HEK293 (cell line): ENCODE measurements at regions not wholly inside any gene's neighbourhood (a gene's known extent, or its start where the extent isn't known, plus 50 kb on each side); places are given as distances from the start of the nearest gene placed in this dataset.

Experiments
- SETDB1 ChIP-seq: IDR thresholded peaks from one replicate; pipeline ENCODE4 v1.6.1; 2017; ENCODE audit warnings: mild to moderate bottlenecking, low read length, moderate library complexity, mixed read lengths; ENCODE audit not compliant: insufficient read length
- ZBTB1 ChIP-seq: fragments of 450-650 bp; formaldehyde crosslinking; IDR thresholded peaks from 2 replicates; pipeline ENCODE4 v1.5.1; 2016; ENCODE audit warnings: missing biosample characterization, missing genetic modification characterization
- ZBTB8A ChIP-seq: fragments of 450-650 bp; formaldehyde crosslinking; IDR thresholded peaks from 2 replicates; pipeline ENCODE4 v1.5.1; 2016; ENCODE audit warnings: missing biosample characterization, missing genetic modification characterization
- ZNF350 ChIP-seq: fragments of 450-650 bp; formaldehyde crosslinking; IDR thresholded peaks from 2 replicates; pipeline ENCODE4 v1.5.0; 2017; ENCODE audit warnings: missing biosample characterization, mild to moderate bottlenecking, missing genetic modification characterization
- ZNF677 ChIP-seq: fragments of 450-650 bp; IDR thresholded peaks from 2 replicates; pipeline ENCODE4 v1.5.0; 2018; ENCODE audit warnings: missing biosample characterization, mild to moderate bottlenecking, missing genetic modification characterization, moderate library complexity
- ZNF830 ChIP-seq: fragments of 450-650 bp; IDR thresholded peaks from 2 replicates; pipeline ENCODE4 v1.5.0; 2018; ENCODE audit warnings: missing biosample characterization, missing genetic modification characterization, low read depth, mild to moderate bottlenecking, moderate library complexity
- TF ChIP-seq, protein P1 (sequence below): fragments of 450-650 bp; formaldehyde crosslinking; IDR thresholded peaks from 2 replicates; pipeline ENCODE4 v1.5.1; 2016; ENCODE audit warnings: missing biosample characterization, missing genetic modification characterization
- TF ChIP-seq, protein P2 (sequence below): fragments of 450-650 bp; formaldehyde crosslinking; IDR thresholded peaks from 2 replicates; pipeline ENCODE4 v1.5.1; 2016; ENCODE audit warnings: missing biosample characterization, missing genetic modification characterization
- TF ChIP-seq, protein P3 (sequence below): fragments of 450-650 bp; formaldehyde crosslinking; IDR thresholded peaks from 2 replicates; pipeline ENCODE4 v1.5.1; 2016; ENCODE audit warnings: missing biosample characterization, missing genetic modification characterization
- TF ChIP-seq, protein P4 (sequence below): fragments of 450-650 bp; formaldehyde crosslinking; IDR thresholded peaks from 2 replicates; pipeline ENCODE4; 2016; ENCODE audit warnings: missing biosample characterization, missing genetic modification characterization
- TF ChIP-seq, protein P5 (sequence below): fragments of 450-650 bp; formaldehyde crosslinking; IDR thresholded peaks from 2 replicates; pipeline ENCODE4 v1.5.1; 2016; ENCODE audit warnings: missing biosample characterization, missing genetic modification characterization, borderline replicate concordance
- TF ChIP-seq, protein P6 (sequence below): fragments of 450-650 bp; formaldehyde crosslinking; IDR thresholded peaks from 2 replicates; pipeline ENCODE4 v1.5.1; 2016; ENCODE audit warnings: missing biosample characterization, missing genetic modification characterization

DNA sequence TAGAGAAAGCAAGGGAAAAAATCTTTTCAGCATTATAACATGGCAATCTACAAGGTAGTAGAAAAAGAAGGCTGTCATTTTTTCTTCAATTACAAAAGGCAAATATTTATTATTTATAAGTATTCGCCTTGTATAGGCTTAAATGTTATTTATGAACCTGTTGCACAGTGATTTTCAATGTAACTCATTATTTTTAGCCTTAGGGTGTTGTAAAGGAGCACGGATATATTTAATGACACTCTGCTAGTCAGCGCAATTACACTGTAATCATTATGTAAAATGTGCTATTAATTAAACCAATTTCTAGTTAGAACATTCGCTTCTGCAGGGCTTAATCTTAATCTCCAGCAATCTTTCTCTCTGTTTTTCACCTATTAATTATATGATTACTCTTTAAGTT is 145.0 kb downstream of the ATG4C start:
- TF ChIP-seq ZBTB8A (tag by site-specific recombination) (no peak), ZNF677 (tag by site-specific recombination) (no peak), ZNF350 (no peak), SETDB1 (no peak), ZNF830 (tag by site-specific recombination) (no peak), ZBTB1 (tag by site-specific recombination) (no peak)
- TF ChIP-seq, protein P1, sequence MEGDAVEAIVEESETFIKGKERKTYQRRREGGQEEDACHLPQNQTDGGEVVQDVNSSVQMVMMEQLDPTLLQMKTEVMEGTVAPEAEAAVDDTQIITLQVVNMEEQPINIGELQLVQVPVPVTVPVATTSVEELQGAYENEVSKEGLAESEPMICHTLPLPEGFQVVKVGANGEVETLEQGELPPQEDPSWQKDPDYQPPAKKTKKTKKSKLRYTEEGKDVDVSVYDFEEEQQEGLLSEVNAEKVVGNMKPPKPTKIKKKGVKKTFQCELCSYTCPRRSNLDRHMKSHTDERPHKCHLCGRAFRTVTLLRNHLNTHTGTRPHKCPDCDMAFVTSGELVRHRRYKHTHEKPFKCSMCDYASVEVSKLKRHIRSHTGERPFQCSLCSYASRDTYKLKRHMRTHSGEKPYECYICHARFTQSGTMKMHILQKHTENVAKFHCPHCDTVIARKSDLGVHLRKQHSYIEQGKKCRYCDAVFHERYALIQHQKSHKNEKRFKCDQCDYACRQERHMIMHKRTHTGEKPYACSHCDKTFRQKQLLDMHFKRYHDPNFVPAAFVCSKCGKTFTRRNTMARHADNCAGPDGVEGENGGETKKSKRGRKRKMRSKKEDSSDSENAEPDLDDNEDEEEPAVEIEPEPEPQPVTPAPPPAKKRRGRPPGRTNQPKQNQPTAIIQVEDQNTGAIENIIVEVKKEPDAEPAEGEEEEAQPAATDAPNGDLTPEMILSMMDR (tag by site-specific recombination), result no peak
- TF ChIP-seq, protein P2, sequence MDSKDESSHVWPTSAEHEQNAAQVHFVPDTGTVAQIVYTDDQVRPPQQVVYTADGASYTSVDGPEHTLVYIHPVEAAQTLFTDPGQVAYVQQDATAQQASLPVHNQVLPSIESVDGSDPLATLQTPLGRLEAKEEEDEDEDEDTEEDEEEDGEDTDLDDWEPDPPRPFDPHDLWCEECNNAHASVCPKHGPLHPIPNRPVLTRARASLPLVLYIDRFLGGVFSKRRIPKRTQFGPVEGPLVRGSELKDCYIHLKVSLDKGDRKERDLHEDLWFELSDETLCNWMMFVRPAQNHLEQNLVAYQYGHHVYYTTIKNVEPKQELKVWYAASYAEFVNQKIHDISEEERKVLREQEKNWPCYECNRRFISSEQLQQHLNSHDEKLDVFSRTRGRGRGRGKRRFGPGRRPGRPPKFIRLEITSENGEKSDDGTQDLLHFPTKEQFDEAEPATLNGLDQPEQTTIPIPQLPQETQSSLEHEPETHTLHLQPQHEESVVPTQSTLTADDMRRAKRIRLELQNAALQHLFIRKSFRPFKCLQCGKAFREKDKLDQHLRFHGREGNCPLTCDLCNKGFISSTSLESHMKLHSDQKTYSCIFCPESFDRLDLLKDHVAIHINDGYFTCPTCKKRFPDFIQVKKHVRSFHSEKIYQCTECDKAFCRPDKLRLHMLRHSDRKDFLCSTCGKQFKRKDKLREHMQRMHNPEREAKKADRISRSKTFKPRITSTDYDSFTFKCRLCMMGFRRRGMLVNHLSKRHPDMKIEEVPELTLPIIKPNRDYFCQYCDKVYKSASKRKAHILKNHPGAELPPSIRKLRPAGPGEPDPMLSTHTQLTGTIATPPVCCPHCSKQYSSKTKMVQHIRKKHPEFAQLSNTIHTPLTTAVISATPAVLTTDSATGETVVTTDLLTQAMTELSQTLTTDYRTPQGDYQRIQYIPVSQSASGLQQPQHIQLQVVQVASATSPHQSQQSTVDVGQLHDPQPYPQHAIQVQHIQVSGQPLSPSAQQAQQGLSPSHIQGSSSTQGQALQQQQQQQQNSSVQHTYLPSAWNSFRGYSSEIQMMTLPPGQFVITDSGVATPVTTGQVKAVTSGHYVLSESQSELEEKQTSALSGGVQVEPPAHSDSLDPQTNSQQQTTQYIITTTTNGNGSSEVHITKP (tag by site-specific recombination), result no peak
- TF ChIP-seq, protein P3, sequence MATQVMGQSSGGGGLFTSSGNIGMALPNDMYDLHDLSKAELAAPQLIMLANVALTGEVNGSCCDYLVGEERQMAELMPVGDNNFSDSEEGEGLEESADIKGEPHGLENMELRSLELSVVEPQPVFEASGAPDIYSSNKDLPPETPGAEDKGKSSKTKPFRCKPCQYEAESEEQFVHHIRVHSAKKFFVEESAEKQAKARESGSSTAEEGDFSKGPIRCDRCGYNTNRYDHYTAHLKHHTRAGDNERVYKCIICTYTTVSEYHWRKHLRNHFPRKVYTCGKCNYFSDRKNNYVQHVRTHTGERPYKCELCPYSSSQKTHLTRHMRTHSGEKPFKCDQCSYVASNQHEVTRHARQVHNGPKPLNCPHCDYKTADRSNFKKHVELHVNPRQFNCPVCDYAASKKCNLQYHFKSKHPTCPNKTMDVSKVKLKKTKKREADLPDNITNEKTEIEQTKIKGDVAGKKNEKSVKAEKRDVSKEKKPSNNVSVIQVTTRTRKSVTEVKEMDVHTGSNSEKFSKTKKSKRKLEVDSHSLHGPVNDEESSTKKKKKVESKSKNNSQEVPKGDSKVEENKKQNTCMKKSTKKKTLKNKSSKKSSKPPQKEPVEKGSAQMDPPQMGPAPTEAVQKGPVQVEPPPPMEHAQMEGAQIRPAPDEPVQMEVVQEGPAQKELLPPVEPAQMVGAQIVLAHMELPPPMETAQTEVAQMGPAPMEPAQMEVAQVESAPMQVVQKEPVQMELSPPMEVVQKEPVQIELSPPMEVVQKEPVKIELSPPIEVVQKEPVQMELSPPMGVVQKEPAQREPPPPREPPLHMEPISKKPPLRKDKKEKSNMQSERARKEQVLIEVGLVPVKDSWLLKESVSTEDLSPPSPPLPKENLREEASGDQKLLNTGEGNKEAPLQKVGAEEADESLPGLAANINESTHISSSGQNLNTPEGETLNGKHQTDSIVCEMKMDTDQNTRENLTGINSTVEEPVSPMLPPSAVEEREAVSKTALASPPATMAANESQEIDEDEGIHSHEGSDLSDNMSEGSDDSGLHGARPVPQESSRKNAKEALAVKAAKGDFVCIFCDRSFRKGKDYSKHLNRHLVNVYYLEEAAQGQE, result no peak
- TF ChIP-seq, protein P4, sequence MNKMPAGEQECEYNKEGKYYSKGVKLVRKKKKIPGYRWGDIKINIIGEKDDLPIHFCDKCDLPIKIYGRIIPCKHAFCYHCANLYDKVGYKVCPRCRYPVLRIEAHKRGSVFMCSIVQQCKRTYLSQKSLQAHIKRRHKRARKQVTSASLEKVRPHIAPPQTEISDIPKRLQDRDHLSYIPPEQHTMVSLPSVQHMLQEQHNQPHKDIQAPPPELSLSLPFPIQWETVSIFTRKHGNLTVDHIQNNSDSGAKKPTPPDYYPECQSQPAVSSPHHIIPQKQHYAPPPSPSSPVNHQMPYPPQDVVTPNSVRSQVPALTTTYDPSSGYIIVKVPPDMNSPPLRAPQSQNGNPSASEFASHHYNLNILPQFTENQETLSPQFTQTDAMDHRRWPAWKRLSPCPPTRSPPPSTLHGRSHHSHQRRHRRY (tag by site-specific recombination), result no peak
- TF ChIP-seq, protein P5, sequence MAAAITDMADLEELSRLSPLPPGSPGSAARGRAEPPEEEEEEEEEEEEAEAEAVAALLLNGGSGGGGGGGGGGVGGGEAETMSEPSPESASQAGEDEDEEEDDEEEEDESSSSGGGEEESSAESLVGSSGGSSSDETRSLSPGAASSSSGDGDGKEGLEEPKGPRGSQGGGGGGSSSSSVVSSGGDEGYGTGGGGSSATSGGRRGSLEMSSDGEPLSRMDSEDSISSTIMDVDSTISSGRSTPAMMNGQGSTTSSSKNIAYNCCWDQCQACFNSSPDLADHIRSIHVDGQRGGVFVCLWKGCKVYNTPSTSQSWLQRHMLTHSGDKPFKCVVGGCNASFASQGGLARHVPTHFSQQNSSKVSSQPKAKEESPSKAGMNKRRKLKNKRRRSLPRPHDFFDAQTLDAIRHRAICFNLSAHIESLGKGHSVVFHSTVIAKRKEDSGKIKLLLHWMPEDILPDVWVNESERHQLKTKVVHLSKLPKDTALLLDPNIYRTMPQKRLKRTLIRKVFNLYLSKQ (tag by site-specific recombination), result no peak
- TF ChIP-seq, protein P6, sequence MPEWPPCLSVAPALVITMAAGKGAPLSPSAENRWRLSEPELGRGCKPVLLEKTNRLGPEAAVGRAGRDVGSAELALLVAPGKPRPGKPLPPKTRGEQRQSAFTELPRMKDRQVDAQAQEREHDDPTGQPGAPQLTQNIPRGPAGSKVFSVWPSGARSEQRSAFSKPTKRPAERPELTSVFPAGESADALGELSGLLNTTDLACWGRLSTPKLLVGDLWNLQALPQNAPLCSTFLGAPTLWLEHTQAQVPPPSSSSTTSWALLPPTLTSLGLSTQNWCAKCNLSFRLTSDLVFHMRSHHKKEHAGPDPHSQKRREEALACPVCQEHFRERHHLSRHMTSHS (tag by site-specific recombination), result no peak
